H1 (cell line): ENCODE measurements at regions not wholly inside any gene's neighbourhood (a gene's known extent, or its start where the extent isn't known, plus 50 kb on each side); places are given as distances from the start of the nearest gene placed in this dataset.

ENCODE experiments used
- CTCF ChIA-PET: fragments of 300-600 bp; sonication (Branson Sonifier 250); formaldehyde crosslinking; loops from one replicate; lab custom pipeline; 2021; ENCODE audit not compliant: partially characterized antibody; lab: Charles Lee
- POLR2A ChIA-PET: fragments of 300-600 bp; sonication (Branson Sonifier 250); formaldehyde crosslinking; loops from one replicate; lab custom pipeline; 2021; ENCODE audit warnings: inconsistent platforms; ENCODE audit not compliant: partially characterized antibody; lab: Charles Lee
- DNase-seq, 2 experiments: peaks; one replicate each; pipeline versions ENCODE4 v3.0.0 to v3.0.0-alpha.2; 2010 to 2022; ENCODE audit warnings: low spot score in 2 of 2, low read depth in 1 of 2, mixed read lengths in 1 of 2
- FAIRE-seq: peaks from 2 replicates; lab custom pipeline; 2011; peaks lifted over from hg19 to GRCh38; lab: Jason Lieb, UNC
- H2AFZ ChIP-seq: 2 replicates; pipeline ENCODE4 v1.8.1; 2012; ENCODE audit warnings: low read length, inconsistent platforms
- H2AK5ac ChIP-seq: 2 replicates; pipeline ENCODE4 v1.6.1; 2013; ENCODE audit warnings: low read depth, low read length
- H2BK120ac ChIP-seq: replicated peaks from 2 replicates; pipeline ENCODE3; 2013; ENCODE audit warnings: low read depth, low read length, inconsistent platforms
- H2BK12ac ChIP-seq: 2 replicates; pipeline ENCODE4 v1.6.1; 2013; ENCODE audit warnings: low read depth, low read length
- H2BK15ac ChIP-seq: 2 replicates; pipeline ENCODE4 v1.6.1; 2013; ENCODE audit warnings: low read length
- H2BK20ac ChIP-seq: 2 replicates; pipeline ENCODE4 v1.6.1; 2013; ENCODE audit warnings: low read length
- H2BK5ac ChIP-seq: 2 replicates; pipeline ENCODE4 v1.6.1; 2013; ENCODE audit warnings: low read depth, low read length
- H3K14ac ChIP-seq: 2 replicates; pipeline ENCODE4 v1.6.1; 2013; ENCODE audit warnings: inconsistent platforms; ENCODE audit not compliant: insufficient read length
- H3K18ac ChIP-seq: 2 replicates; pipeline ENCODE4 v1.6.1; 2013; ENCODE audit warnings: low read length; ENCODE audit errors: extremely low read depth
- H3K23ac ChIP-seq: 2 replicates; pipeline ENCODE4 v1.6.1; 2013; ENCODE audit warnings: inconsistent platforms; ENCODE audit not compliant: insufficient read length
- H3K23me2 ChIP-seq: 2 replicates; pipeline ENCODE4 v1.6.1; 2013; ENCODE audit warnings: low read depth, low read length
- H3K27ac ChIP-seq: 2 replicates; pipeline ENCODE4 v1.6.1; 2011; ENCODE audit warnings: low read depth, low read length, inconsistent platforms
- H3K27me3 ChIP-seq, 4 experiments: replicated peaks in 1 of 4; 1 replicate in 1 of 4; 2 replicates in 3 of 4; pipeline versions ENCODE4 v1.6.1 to v1.8.1; 2011 to 2013; ENCODE audit warnings: low read length in 3 of 4, mild to moderate bottlenecking in 3 of 4, inconsistent platforms in 2 of 4, mixed read lengths in 2 of 4, moderate library complexity in 1 of 4; ENCODE audit not compliant: control insufficient read depth in 3 of 4, insufficient read depth in 3 of 4; ENCODE audit errors: extremely low read depth in 1 of 4
- H3K36me3 ChIP-seq, 4 experiments: 2 replicates each; pipeline versions ENCODE4 v1.6.1 to v1.8.1; 2011 to 2013; ENCODE audit warnings: mild to moderate bottlenecking in 4 of 4, low read length in 3 of 4, moderate library complexity in 2 of 4, control low read depth in 1 of 4, inconsistent platforms in 1 of 4; ENCODE audit not compliant: insufficient read depth in 4 of 4, control insufficient read depth in 2 of 4
- H3K4ac ChIP-seq: replicated peaks from 2 replicates; pipeline ENCODE3; 2013; ENCODE audit warnings: low read length, low read depth, mixed read lengths, inconsistent platforms; ENCODE audit not compliant: insufficient read length
- H3K4me1 ChIP-seq, 4 experiments: replicated peaks in 1 of 4; 1 replicate in 1 of 4; 2 replicates in 3 of 4; pipeline versions ENCODE4 v1.6.1 to v1.8.1; 2011 to 2013; ENCODE audit warnings: low read length in 3 of 4, inconsistent platforms in 2 of 4, mixed read lengths in 1 of 4; ENCODE audit not compliant: insufficient read depth in 4 of 4, control insufficient read depth in 3 of 4
- H3K4me2 ChIP-seq, 2 experiments: 2 replicates each; pipeline versions ENCODE4 v1.6.1 to v1.8.1; 2011 to 2013; ENCODE audit warnings: low read depth in 2 of 2, low read length in 2 of 2, control low read depth in 1 of 2, inconsistent platforms in 1 of 2, mild to moderate bottlenecking in 1 of 2; ENCODE audit not compliant: insufficient read depth in 1 of 2
- H3K4me3 ChIP-seq, 4 experiments: fragments of 200-600, 300-600 bp in 1 of 4; sonication (generic), shearing (Covaris generic), sonication (Bioruptor Twin) in 1 of 4; 2 replicates each; pipeline versions ENCODE4 v1.5.1 to v1.8.1; 2011 to 2016; ENCODE audit warnings: low read length in 4 of 4, low read depth in 3 of 4, control low read depth in 2 of 4, inconsistent platforms in 2 of 4, mild to moderate bottlenecking in 2 of 4, mixed read lengths in 1 of 4, moderate library complexity in 1 of 4; ENCODE audit not compliant: insufficient read depth in 2 of 4; ENCODE audit errors: extremely low read depth in 1 of 4
- H3K56ac ChIP-seq: replicated peaks from 2 replicates; pipeline ENCODE3; 2013; ENCODE audit warnings: low read depth, mild to moderate bottlenecking, mixed read lengths, low read length, inconsistent platforms; ENCODE audit not compliant: insufficient read length
- H3K79me1 ChIP-seq: 2 replicates; pipeline ENCODE4 v1.6.1; 2013; ENCODE audit warnings: low read depth, low read length, control low read depth
- H3K79me2 ChIP-seq, 2 experiments: 2 replicates each; pipeline versions ENCODE4 v1.6.1 to v1.8.1; 2012 to 2013; ENCODE audit warnings: low read length in 2 of 2, mild to moderate bottlenecking in 2 of 2, inconsistent platforms in 1 of 2; ENCODE audit not compliant: insufficient read depth in 2 of 2, control insufficient read depth in 1 of 2
- H3K9ac ChIP-seq, 4 experiments: replicated peaks in 1 of 4; 1 replicate in 1 of 4; 2 replicates in 3 of 4; pipeline versions ENCODE4 v1.6.1 to v1.8.1; 2011 to 2013; ENCODE audit warnings: low read depth in 3 of 4, low read length in 3 of 4, control low read depth in 2 of 4, mild to moderate bottlenecking in 2 of 4, moderate library complexity in 2 of 4, inconsistent platforms in 1 of 4; ENCODE audit errors: extremely low read depth in 1 of 4
- H3K9me3 ChIP-seq, 2 experiments: 2 replicates each; pipeline versions ENCODE4 v1.6.1 to v1.8.1; 2012 to 2013; ENCODE audit warnings: mild to moderate bottlenecking in 2 of 2, moderate library complexity in 2 of 2, control low read depth in 1 of 2, inconsistent platforms in 1 of 2, low read depth in 1 of 2, low read length in 1 of 2, mixed read lengths in 1 of 2; ENCODE audit not compliant: insufficient read depth in 2 of 2
- H4K20me1 ChIP-seq, 2 experiments: replicated peaks in 1 of 2; 2 replicates each; pipeline versions ENCODE3 to v1.8.1; 2011 to 2013; ENCODE audit warnings: inconsistent platforms in 2 of 2, low read length in 2 of 2, mild to moderate bottlenecking in 1 of 2; ENCODE audit not compliant: insufficient read depth in 2 of 2, control insufficient read depth in 1 of 2
- H4K5ac ChIP-seq: 2 replicates; pipeline ENCODE4 v1.6.1; 2013; ENCODE audit warnings: low read length, low read depth, mixed read lengths, inconsistent platforms; ENCODE audit not compliant: insufficient read length
- H4K8ac ChIP-seq: 2 replicates; pipeline ENCODE4 v1.8.0; 2013; ENCODE audit warnings: mild to moderate bottlenecking, moderate library complexity, low read length, inconsistent platforms; ENCODE audit not compliant: insufficient read depth; ENCODE audit errors: extremely low read depth
- H4K91ac ChIP-seq: replicated peaks from 2 replicates; pipeline ENCODE3; 2013; ENCODE audit warnings: low read length, mixed read lengths, inconsistent platforms; ENCODE audit not compliant: insufficient read length
- CEBPB ChIP-seq: IDR thresholded peaks from 2 replicates; pipeline ENCODE4 v1.6.1; 2012; ENCODE audit warnings: low read depth, low read length
- CTCF ChIP-seq, 3 experiments: IDR thresholded peaks; 1 replicate in 2 of 3; 2 replicates in 1 of 3; pipeline versions ENCODE4 v1.5.1 to v1.6.1; 2011; ENCODE audit warnings: low read length in 3 of 3, mild to moderate bottlenecking in 3 of 3, inconsistent platforms in 2 of 3, low read depth in 1 of 3, moderate library complexity in 1 of 3; ENCODE audit not compliant: insufficient read depth in 1 of 3; ENCODE audit errors: control extremely low read depth in 1 of 3
- NANOG ChIP-seq: IDR thresholded peaks from 2 replicates; pipeline ENCODE4 v1.6.1; 2011; ENCODE audit warnings: low read length, low read depth, mild to moderate bottlenecking, inconsistent platforms; ENCODE audit not compliant: insufficient read depth, poor library complexity, severe bottlenecking
- RFX5 ChIP-seq: IDR thresholded peaks from 2 replicates; pipeline ENCODE4 v1.6.1; 2011; ENCODE audit warnings: low read depth, low read length, improper control_type of control experiment, borderline replicate concordance
- SP2 ChIP-seq: IDR thresholded peaks from 2 replicates; pipeline ENCODE4 v1.6.1; 2012; ENCODE audit warnings: mild to moderate bottlenecking, low read length, inconsistent platforms
- SRF ChIP-seq: IDR thresholded peaks from 2 replicates; pipeline ENCODE4 v1.6.1; 2011; ENCODE audit warnings: mild to moderate bottlenecking, low read depth, low read length, moderate library complexity
- WGBS, 2 experiments: shearing (Covaris generic) in 1 of 2; methylation state at CpG; one replicate each; pipeline versions ENCODE4 v1.1.6 to v1.1.7; 2013 to 2015; ENCODE audit warnings: low lambda C conversion rate in 2 of 2, mixed read lengths in 2 of 2, inconsistent platforms in 1 of 2, low coverage in 1 of 2, missing lambda C conversion rate in 1 of 2; ENCODE audit not compliant: insufficient replicate concordance in 2 of 2, insufficient coverage in 1 of 2, insufficient read length in 1 of 2; ENCODE audit errors: extremely low coverage in 1 of 2, missing lambda C conversion rate in 1 of 2; 5-methylcytosine and 5-hydroxymethylcytosine counted together

GRCh38 chr14:66099931-66100330 lies 386.2 kb upstream of the CCDC196 start:
- Histone ChIP-seq H3K56ac (no peak overlapping the region), H2BK5ac (no peak overlapping the region), H2BK120ac (no peak overlapping the region), H4K20me1 (no peaks in the 10 kb centered on the region), H4K8ac (no peak overlapping the region), H2BK15ac (no peak overlapping the region), H4K91ac (no peak overlapping the region), H3K4me2 (no peak overlapping the region; a peak in 1 of 4 replicates), H3K79me2 (no peaks in the 10 kb centered on the region), H3K14ac (no peak overlapping the region), H3K27ac (no peak overlapping the region), H3K27me3 (no peaks in the 10 kb centered on the region), H3K23me2 (no peaks in the 10 kb centered on the region), H3K79me1 (no peaks in the 10 kb centered on the region), H3K9ac (no peak overlapping the region), H3K4me1 (peaks cover 0 to 3% (median 0%) of the 10 kb centered on the region in 4 experiments; a peak in 2 of 7 replicates), H2BK20ac (no peak overlapping the region), H2BK12ac (no peak overlapping the region), H3K18ac (no peak overlapping the region), H2AK5ac (no peak overlapping the region), H4K5ac (no peak overlapping the region), H3K4me3 (no peak overlapping the region), H3K9me3 (no peaks in the 10 kb centered on the region), H3K36me3 (no peaks in the 10 kb centered on the region), H3K23ac (no peak overlapping the region), H2AFZ (no peak overlapping the region), H3K4ac (no peak overlapping the region)
- DNase-seq, result no peak
- 86% methylated on average over 1 of the region's 1 CpG; no CpG with 5 or more reads in 1 of the 2 experiments for WGBS, 2 experiments
- FAIRE-seq, result no peak
- CTCF ChIA-PET, result no interaction called here
- TF ChIP-seq RFX5, result no peak
- TF ChIP-seq NANOG, result no peak
- no peak for TF ChIP-seq SP2
- TF ChIP-seq CEBPB, result no peak
- TF ChIP-seq CTCF (IDR thresholded peaks at IDR 0.05; ENCODE audit: control extremely low read depth in 1 of 3, insufficient read depth in 1 of 3, low read depth in 1 of 3, low read length in 3 of 3), result no peak
- TF ChIP-seq SRF, result no peak
- POLR2A ChIA-PET, result no interaction called here
